Kidney epithelial cell (primary cell): ENCODE measurements at regions not wholly inside any gene's neighbourhood (a gene's known extent, or its start where the extent isn't known, plus 50 kb on each side); places are given as distances from the start of the nearest gene placed in this dataset.

ENCODE experiments used
- DNase-seq: peaks from one replicate; pipeline ENCODE4 v3.0.0-alpha.2; 2010; ENCODE audit warnings: low read depth
- H3K27me3 ChIP-seq: 2 replicates; pipeline ENCODE4 v1.6.0; 2011; ENCODE audit warnings: low read length; ENCODE audit not compliant: control insufficient read depth, insufficient read depth
- H3K36me3 ChIP-seq: 2 replicates; pipeline ENCODE4 v1.5.1; 2011; ENCODE audit warnings: low read length; ENCODE audit not compliant: control insufficient read depth, insufficient read depth
- H3K4me3 ChIP-seq: 2 replicates; pipeline ENCODE4 v1.5.1; 2011; ENCODE audit warnings: low read depth, mild to moderate bottlenecking, control low read depth, low read length
- CTCF ChIP-seq: IDR thresholded peaks from 2 replicates; pipeline ENCODE4 v1.5.1; 2011; ENCODE audit warnings: mild to moderate bottlenecking, moderate library complexity, low read length, control low read depth, inconsistent platforms; ENCODE audit not compliant: insufficient read depth, poor library complexity, severe bottlenecking

GRCh38 chr5:127133071-127133470 lies 59.8 kb upstream of the C5orf63 start:
- Histone ChIP-seq H3K36me3 (no peaks in the 10 kb centered on the region), H3K27me3 (no peaks in the 10 kb centered on the region), H3K4me3 (no peak overlapping the region)
- no peak for TF ChIP-seq CTCF
- no peak for DNase-seq

- Histone ChIP-seq H3K4me3 (no peak overlapping the region), H3K36me3 (no peaks in the 10 kb centered on the region), H3K27me3 (no peaks in the 10 kb centered on the region)
- DNase-seq, result no peak
- TF ChIP-seq CTCF, result no peak
Measured at GRCh38 chr5:127136908-127137307, 63.6 kb upstream of the C5orf63 start.

- Histone ChIP-seq H3K4me3 (no peak overlapping the region), H3K36me3 (no peaks in the 10 kb centered on the region), H3K27me3 (no peaks in the 10 kb centered on the region)
- TF ChIP-seq CTCF, result no peak
- no peak for DNase-seq
Measured at GRCh38 chr5:127143722-127144121, 70.4 kb upstream of the C5orf63 start.

GRCh38 chr5:127153031-127153430 lies 79.7 kb upstream of the C5orf63 start:
- DNase-seq, result no peak
- no peaks in the 10 kb centered on the region for H3K36me3 ChIP-seq
- no peaks in the 10 kb centered on the region for H3K27me3 ChIP-seq
- no peak overlapping the region for H3K4me3 ChIP-seq
- no peak for TF ChIP-seq CTCF

- no peak for TF ChIP-seq CTCF
- DNase-seq, result no peak
- H3K36me3 ChIP-seq, result no peaks in the 10 kb centered on the region
- H3K4me3 ChIP-seq, result no peak overlapping the region
- no peaks in the 10 kb centered on the region for H3K27me3 ChIP-seq
Measured at GRCh38 chr5:127153521-127153920, 80.2 kb upstream of the C5orf63 start.

GRCh38 chr5:127163750-127164149 lies 90.4 kb upstream of the C5orf63 start:
- DNase-seq, result no peak
- Histone ChIP-seq H3K36me3 (no peaks in the 10 kb centered on the region), H3K4me3 (no peak overlapping the region), H3K27me3 (no peaks in the 10 kb centered on the region)
- TF ChIP-seq CTCF, result no peak
